KMS-11 (cell line): ENCODE measurements at regions not wholly inside any gene's neighbourhood (a gene's known extent, or its start where the extent isn't known, plus 50 kb on each side); places are given as distances from the start of the nearest gene placed in this dataset.

Experiments used
- H2AFZ ChIP-seq: fragments of 200-600 bp; sonication (generic); 2 replicates; pipeline ENCODE4 v1.6.1; 2016; ENCODE audit warnings: antibody characterized with exemption, mixed run types, low read depth
- H3K27ac ChIP-seq: fragments of 200-600 bp; sonication (generic); 2 replicates; pipeline ENCODE4 v1.6.1; 2016; ENCODE audit warnings: mild to moderate bottlenecking, mixed run types
- H3K27me3 ChIP-seq: fragments of 200-600 bp; sonication (generic); 2 replicates; pipeline ENCODE4 v1.6.1; 2017; ENCODE audit warnings: mild to moderate bottlenecking, low read depth, mixed run types, moderate library complexity; ENCODE audit not compliant: insufficient read depth
- H3K36me3 ChIP-seq: fragments of 200-600 bp; sonication (generic); 2 replicates; pipeline ENCODE4 v1.6.1; 2017; ENCODE audit warnings: mild to moderate bottlenecking, mixed run types; ENCODE audit not compliant: insufficient read depth
- H3K4me1 ChIP-seq: fragments of 200-600 bp; sonication (generic); 2 replicates; pipeline ENCODE4 v1.6.1; 2016; ENCODE audit warnings: mild to moderate bottlenecking, low read depth, mixed run types; ENCODE audit not compliant: poor library complexity, severe bottlenecking
- H3K4me2 ChIP-seq: fragments of 200-600 bp; sonication (generic); 2 replicates; pipeline ENCODE4 v1.7.0; 2016; ENCODE audit warnings: mild to moderate bottlenecking, mixed run types
- H3K4me3 ChIP-seq: fragments of 200-600 bp; sonication (generic); IDR thresholded peaks from 2 replicates; pipeline ENCODE4 v1.6.1; 2017; ENCODE audit warnings: low read depth, low read length, mixed read lengths; ENCODE audit not compliant: insufficient read depth
- H3K79me2 ChIP-seq: fragments of 200-600 bp; sonication (generic); 2 replicates; pipeline ENCODE4 v1.6.1; 2016; ENCODE audit warnings: low read depth, mixed run types; ENCODE audit not compliant: insufficient read depth
- H3K9ac ChIP-seq: fragments of 200-600 bp; sonication (generic); 2 replicates; pipeline ENCODE4 v1.6.1; 2016; ENCODE audit warnings: mild to moderate bottlenecking, mixed run types
- H4K20me1 ChIP-seq: fragments of 200-600 bp; sonication (generic); 2 replicates; pipeline ENCODE4 v1.6.1; 2016; ENCODE audit warnings: mild to moderate bottlenecking, mixed run types; ENCODE audit not compliant: insufficient read depth
- TF ChIP-seq, protein P1 (sequence below): fragments of 200-600 bp; sonication (generic); conservative IDR thresholded peaks from 2 replicates; pipeline ENCODE4 v1.6.1; 2017; ENCODE audit warnings: low read depth, mild to moderate bottlenecking, antibody characterized with exemption, low read length, moderate library complexity, mixed read lengths

DNA sequence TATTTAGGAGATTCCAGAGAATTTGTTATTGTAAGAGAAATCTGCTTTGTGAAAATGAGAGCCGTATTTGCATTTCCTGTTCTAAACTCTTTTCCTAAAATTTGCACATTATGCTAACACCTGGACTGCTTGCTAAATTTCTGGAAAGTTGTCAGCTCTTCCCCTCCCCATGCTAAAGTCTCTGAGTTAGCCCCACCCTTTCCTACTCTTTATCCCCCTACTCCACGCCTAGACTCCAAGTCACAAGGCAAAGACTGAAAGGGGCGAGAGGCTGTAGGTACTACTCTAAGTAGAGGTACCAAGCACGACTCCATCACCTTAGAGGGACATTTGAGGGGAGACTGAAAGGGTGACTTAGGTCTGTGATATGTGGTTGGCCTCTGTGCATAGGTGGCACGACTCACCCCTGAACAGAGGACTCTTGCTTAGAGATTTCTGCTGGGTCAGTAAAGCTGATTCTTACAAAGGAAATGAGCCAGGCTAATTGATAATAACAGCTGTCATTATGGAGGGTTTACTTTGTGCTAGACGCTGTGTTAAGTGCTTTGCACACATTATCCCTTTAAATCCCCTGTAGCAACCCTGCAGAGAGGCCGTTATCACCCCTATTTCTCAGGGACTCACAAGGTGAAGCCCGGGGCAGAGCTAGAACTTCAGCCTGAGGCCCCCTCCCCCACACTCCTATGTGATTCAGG lies 373.5 kb downstream of the EN1 start:
- Histone ChIP-seq H3K36me3 (no peaks in the 10 kb centered on the region), H3K27me3 (no peaks in the 10 kb centered on the region), H3K4me3 (no peak overlapping the region), H3K4me1 (no peaks in the 10 kb centered on the region), H3K79me2 (no peaks in the 10 kb centered on the region), H2AFZ (no peak overlapping the region), H3K4me2 (no peak overlapping the region), H4K20me1 (no peaks in the 10 kb centered on the region), H3K9ac (no peak overlapping the region), H3K27ac (no peak overlapping the region)
- TF ChIP-seq, protein P1, sequence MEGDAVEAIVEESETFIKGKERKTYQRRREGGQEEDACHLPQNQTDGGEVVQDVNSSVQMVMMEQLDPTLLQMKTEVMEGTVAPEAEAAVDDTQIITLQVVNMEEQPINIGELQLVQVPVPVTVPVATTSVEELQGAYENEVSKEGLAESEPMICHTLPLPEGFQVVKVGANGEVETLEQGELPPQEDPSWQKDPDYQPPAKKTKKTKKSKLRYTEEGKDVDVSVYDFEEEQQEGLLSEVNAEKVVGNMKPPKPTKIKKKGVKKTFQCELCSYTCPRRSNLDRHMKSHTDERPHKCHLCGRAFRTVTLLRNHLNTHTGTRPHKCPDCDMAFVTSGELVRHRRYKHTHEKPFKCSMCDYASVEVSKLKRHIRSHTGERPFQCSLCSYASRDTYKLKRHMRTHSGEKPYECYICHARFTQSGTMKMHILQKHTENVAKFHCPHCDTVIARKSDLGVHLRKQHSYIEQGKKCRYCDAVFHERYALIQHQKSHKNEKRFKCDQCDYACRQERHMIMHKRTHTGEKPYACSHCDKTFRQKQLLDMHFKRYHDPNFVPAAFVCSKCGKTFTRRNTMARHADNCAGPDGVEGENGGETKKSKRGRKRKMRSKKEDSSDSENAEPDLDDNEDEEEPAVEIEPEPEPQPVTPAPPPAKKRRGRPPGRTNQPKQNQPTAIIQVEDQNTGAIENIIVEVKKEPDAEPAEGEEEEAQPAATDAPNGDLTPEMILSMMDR: no peak

DNA sequence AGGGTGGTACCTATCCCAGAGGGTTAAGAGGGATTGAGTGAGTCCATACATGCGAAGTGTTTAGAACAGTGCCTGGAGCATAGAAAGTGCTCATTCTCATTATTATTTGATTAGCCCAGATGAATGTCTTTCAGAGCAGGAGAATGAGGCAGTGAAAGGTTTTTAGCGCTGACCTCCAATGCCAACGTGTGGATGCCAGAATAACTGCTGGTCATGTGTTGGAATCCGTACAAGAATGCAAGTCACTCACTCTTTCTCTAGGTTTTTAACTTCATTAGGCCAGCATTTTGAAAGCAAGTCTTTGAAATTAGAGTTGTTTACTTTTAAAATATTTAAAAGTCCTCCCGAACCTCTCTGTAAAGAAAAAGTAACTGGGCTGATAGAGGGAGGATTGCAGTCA lies 374.2 kb downstream of the EN1 start:
- H3K36me3 ChIP-seq: no peaks in the 10 kb centered on the region
- H3K4me1 ChIP-seq: no peaks in the 10 kb centered on the region
- H3K79me2 ChIP-seq: no peaks in the 10 kb centered on the region
- no peaks in the 10 kb centered on the region for H3K27me3 ChIP-seq
- H3K9ac ChIP-seq: no peak overlapping the region
- no peak overlapping the region for H2AFZ ChIP-seq
- no peaks in the 10 kb centered on the region for H4K20me1 ChIP-seq
- no peak overlapping the region for H3K4me2 ChIP-seq
- TF ChIP-seq, protein P1: no peak
- H3K4me3 ChIP-seq: no peak overlapping the region
- no peak overlapping the region for H3K27ac ChIP-seq

DNA sequence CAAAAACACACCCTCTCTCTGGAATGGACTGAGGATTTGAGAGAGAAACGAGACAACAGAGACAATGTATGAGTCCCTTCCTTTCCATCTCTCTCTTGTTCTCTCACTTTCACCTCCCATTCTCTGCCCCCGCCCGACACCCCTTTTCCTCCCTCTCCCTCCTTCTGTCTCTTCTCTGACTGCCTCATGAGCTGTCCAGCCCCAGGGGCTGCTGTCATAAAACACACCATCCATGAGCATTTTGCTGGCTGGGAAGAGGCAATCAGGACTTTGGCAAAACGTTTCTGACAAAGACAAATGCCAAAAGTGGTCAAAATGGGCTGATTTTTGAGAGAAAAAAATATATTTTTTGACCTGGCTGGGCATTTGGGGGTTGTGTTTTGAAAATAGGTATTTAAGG lies 377.2 kb downstream of the EN1 start:
- Histone ChIP-seq H3K4me1 (no peaks in the 10 kb centered on the region), H3K79me2 (no peaks in the 10 kb centered on the region), H3K36me3 (no peaks in the 10 kb centered on the region), H2AFZ (no peak overlapping the region), H3K27me3 (no peaks in the 10 kb centered on the region), H4K20me1 (no peaks in the 10 kb centered on the region), H3K4me2 (no peak overlapping the region), H3K27ac (no peak overlapping the region), H3K4me3 (no peak overlapping the region), H3K9ac (no peak overlapping the region)
- TF ChIP-seq, protein P1: no peak

DNA sequence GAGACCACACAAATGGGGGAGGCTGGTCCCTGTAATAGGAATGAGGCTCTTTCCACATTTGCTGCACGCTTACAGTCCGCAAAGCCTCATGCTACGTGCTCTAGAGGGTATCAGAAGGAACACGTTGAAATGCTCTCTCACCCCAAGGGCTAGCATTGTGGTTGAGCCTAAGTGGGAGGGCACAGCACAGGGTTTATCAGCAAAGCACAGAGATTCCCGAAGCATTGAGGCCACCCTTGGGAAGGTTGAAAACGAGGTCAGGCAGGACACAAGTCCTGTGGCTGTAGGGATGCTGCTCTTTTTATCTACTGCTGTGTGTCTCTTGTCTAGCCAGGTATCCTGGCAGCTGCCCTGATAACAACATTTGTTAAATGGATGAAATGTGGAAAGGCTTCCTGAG lies 378.3 kb downstream of the EN1 start:
- no peak overlapping the region for H3K4me3 ChIP-seq
- H3K4me1 ChIP-seq: no peaks in the 10 kb centered on the region
- no peak overlapping the region for H3K4me2 ChIP-seq
- H3K27ac ChIP-seq: no peak overlapping the region
- H3K27me3 ChIP-seq: no peaks in the 10 kb centered on the region
- TF ChIP-seq, protein P1: no peak
- H3K9ac ChIP-seq: no peak overlapping the region
- no peaks in the 10 kb centered on the region for H3K36me3 ChIP-seq
- H2AFZ ChIP-seq: no peak overlapping the region
- H3K79me2 ChIP-seq: no peaks in the 10 kb centered on the region
- H4K20me1 ChIP-seq: no peaks in the 10 kb centered on the region
